A204.1 (cell line): ENCODE measurements at regions not wholly inside any gene's neighbourhood (a gene's known extent, or its start where the extent isn't known, plus 50 kb on each side); places are given as distances from the start of the nearest gene placed in this dataset.
"Not testable (repeated sequence)": the region's sequence is repeated elsewhere in the genome, so short reads cannot be mapped to it uniquely, and the experiment has no call there.

ENCODE experiments used
- FAIRE-seq: peaks from 2 replicates; lab custom pipeline; 2012; peaks lifted over from hg19 to GRCh38; lab: Jason Lieb, UNC

DNA sequence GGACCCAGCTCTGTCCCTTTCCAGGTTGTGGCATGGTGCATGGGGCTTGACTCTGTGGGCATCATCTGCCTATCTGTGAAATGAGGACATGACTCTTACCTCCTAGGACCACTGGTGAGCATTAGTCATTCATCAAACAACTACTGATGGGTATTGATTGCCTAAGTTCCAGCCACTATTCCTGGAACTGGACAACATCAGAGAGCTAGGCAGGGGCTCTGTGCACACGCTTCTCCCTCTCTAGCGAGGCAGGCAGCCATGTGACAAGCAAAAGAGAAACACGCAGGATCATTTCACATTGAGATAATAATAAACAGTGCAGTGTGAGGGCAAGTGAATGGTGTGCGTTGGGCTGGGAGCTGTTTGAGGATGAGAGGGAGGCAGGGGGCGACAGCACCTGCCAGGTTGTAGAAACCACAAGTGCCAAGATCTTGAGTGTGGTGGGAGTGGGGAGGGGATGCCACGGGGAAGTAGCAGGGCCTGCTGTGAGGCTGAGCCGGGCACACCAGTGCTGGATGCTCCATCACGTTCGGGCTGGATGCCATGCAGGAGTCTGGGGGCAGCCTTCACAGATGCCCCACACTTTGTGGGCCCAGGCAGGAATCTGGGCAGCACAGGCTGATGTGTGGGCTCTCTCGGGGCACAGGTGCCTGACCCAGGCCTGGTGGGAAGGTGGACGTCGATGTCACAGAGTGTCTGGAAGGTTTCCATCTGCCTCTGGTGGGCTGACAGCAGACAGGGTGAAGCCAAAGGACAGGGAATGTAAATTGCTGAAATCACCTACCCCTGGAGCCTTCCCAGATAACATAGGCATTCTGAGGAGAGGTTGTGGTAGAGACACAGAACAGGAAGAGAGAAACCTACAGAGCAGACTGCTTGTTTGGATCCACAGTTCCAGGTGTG lies 405.5 kb downstream of the RPS24 start:
- FAIRE-seq, result no peak

DNA sequence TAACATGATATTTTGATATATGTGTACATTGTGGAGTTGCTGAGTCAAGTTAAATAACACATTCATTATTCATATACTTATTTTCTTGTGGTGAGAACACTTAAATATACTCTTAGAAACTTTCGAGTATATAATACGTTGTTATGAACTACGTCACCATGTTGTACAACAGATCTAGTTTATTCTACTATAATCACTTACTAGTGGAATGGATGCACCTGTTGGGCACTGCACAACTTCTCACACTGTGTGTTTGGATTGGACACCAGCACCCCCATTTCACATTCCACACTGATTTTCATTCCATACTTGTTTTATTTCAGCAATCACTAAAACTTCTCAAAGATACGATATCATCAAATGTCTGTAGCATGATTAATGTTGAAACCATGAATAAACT lies 407.3 kb downstream of the RPS24 start:
- FAIRE-seq, result no peak

DNA sequence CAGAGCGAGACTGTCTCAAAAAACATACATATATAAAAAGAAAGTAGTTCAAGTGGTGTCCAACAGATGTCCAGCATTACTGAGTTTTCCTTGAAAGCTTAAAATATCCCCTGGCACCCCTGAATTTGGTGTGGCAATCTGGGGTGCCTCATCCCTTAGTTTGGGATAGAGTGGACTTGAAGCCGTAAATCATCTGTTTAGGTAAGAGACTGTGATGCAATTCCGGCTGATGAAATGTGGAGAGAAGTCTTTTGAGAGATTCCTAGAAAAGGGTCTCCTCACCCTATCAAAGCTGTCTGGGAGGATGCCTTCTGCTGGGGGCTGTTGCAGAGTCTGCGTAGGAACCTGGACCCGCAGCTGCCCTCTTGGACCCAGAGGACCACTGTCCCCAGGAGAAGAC lies 408.0 kb downstream of the RPS24 start:
- FAIRE-seq, result no peak

DNA sequence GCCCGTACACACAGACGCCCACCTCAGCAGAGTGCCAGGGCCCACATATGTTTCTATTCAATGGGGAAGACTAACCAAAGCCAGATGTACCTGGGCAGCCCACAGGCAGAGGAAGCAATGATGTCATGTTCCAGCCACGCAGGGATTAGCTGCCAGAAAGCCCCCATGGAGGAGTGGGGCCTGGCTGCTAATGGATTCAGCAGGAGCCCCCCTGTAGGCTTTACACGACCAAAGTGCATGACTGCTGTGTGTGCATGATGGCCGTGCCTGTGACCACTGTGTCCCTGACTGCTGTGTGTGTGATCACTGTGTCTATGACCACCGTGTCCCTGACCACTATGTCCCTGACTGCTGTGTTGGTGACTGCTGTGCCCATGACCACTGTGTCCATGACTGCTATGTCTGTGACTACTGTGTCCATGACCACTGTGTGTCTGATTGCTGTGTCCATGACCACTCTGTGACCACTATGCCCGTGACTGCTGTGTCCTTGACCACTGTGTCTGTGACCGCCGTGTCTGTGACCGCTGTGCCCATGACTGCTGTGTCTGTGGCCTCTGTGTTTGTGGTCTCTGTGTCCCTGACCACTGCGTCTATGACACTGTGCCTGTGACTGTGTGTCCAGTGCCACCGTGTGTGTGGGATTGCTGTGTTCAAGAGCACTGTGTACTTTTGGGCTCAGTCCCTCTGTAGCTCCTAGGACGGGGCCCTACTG lies 409.3 kb downstream of the RPS24 start:
- FAIRE-seq, result no peak

DNA sequence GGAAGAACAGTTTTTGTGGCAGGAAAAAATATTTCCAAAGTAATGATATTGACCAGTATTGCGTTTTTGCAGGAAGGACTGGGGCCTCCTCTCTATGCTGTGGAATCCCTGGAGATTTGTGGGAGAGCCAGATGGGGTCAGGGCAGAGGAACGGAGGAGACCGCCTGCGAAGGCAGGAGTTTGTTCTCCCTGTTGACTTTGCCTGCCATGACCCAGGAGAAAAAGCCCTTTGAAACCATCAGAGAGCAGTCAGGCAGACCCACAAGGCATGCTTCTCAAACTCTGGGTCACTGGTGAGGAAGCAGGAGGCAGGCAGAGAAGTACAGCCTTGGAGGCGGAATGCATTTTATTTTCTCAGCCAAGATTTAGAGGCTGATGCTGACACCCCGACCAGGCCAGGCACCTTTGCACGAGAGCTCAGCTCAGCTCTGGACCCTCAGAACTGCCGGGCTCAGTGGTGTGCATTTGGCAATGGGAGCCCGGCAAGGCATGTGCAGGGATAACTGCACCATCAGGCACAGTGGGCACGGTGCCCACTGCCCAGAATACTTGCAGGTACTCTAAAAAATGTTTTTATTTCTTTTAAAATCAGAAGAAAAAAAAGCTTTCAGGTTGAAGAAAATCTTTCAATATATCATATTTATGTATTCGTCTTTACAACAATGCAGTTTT lies 410.4 kb downstream of the RPS24 start:
- no peak for FAIRE-seq

DNA sequence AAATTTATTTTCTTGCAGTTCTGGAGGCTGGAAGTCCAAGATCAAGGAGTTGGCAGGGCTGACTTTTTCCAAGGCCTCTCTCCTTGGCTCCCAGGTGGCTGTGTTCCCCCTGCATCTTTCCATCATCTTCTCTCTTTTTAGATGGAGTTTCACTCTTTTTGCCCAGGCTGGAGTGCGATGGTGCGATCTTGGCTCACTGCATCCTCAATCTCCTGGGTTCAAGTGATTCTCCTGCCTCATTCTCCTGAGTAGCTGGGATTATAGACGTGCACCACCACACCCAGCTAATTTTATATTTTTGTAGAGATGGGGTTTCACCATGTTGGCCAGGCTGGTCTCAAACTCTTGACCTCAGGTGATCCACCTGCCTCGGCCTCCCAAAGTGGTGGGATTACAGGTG lies 411.1 kb downstream of the RPS24 start:
- not testable (repeated sequence) for FAIRE-seq

DNA sequence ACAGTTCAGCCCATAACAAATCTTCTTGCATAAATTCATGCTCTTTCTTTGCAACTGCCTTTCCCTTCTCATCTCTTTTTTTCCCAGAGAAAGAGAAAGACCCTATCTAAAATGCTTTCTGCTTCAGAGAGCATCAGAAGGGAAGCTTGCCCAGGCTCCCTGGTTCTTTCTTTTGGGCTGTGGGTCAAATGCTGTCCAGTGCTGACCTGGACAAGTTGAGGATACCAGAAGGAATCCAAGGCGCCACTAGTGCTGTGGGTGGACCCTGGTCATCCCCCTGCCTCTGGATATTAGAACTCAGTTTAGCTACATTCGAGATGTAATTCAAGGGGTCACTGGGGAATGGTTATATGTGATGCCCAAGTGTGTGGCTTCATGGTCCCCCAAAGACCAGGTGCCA lies 411.6 kb downstream of the RPS24 start:
- no peak for FAIRE-seq

DNA sequence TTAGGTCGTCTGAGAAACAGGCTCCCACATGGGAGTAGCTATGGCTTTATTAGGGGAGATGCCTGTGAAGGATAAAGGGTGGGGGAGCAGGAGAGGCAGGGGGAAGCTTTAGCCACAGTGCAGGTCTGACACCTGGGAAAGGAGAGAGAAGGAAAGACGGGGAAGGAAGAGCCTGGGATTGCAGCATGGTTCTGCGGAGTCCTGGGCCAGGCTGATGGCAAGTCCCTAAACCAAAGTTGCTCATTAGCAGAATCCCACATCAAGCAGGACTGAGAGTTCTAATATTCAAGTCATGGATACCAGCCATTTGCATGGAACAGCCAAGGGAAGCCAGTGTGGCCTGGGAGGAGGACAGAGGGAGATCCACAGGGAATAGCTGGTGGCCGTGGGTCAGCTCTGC lies 414.8 kb downstream of the RPS24 start:
- no peak for FAIRE-seq

DNA sequence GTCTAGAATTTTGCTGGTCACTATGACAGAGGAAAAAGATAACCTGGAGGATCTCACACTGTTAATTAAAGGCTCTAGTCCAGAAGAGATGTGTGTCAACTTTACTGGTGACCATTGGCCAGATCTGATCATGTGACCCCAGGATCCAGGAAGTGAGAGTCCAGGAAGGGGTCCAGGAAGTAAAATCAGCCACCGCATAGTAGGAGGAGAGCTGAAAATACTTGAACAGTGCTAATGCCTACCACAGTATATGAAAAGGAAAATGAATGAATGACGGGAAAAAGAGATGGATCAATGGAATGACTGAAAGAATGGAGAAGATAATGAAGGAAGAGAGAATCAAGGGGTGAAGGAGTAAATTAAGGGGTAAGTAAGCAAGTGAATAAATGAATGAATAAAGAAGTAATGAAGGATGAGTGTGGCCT lies 415.3 kb downstream of the RPS24 start:
- FAIRE-seq, result no peak

DNA sequence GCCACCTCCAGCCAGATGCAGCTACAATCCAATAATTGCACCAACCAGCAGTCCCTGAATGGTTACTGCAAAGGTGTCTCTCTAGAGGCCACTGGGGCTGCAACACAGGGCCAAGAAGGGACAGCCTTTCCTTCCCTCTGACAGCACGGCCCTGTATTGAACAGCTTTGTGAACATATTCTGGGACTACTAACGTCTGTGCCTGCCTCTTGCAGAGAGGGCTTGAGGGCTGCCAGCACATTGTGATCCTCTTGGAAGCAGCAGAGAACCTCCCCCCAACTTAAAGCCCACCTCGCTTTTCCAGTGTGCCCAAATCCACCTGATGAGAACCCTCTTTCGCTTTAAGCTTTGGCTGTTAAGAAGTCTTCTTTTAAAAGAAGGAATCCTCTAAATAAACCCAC lies 415.9 kb downstream of the RPS24 start:
- no peak for FAIRE-seq

DNA sequence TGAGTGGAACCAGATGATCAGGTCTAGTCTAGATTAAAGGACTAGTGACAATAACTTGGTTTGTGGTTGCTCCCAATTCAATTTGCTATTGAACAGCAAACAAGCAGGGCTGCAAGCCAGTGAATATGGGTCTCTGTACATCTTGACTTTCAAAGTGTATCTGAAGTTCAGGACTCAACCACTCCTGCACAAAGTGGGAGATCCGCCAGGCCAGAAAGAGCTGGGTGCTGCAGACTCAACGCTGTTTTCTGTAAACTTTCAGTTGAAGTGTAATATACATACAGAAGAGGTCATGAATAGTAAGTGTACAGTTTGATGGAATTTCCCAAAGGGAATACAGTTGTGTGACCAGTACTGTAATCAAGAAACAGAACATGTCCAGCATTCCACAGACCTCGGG lies 416.6 kb downstream of the RPS24 start:
- no peak for FAIRE-seq

DNA sequence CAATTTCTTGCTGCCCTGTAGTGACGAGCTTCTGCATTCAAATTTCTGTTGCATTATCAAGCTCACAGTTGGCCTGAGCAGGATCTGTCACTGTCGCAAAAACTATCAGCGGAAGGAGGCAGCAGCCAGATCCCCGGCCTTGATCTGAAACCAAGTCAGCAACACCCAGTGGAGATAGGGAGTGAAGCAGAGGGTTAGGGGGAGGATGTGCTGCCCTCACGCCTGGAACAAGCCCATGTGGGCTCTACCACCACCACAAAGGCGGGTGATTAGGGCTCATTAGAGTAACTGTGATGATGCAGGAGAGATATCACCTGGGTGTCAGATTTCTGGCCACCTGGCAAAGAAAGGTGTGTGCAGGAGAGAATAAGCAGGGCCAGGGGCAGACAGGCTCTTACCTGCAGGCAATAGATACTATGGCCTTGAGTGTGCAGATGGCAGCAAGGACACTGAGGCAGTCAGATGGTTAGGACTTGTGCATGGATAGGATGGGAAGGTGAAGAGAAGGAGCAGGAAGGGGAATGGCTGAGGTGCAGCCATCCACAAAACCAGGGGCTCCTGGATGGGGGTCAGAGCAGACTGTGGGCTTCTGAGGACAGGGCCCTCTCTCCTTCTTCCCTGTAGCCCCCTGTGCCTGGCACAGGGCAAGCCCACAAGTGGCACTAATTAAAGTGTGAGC lies 417.3 kb downstream of the RPS24 start:
- no peak for FAIRE-seq

DNA sequence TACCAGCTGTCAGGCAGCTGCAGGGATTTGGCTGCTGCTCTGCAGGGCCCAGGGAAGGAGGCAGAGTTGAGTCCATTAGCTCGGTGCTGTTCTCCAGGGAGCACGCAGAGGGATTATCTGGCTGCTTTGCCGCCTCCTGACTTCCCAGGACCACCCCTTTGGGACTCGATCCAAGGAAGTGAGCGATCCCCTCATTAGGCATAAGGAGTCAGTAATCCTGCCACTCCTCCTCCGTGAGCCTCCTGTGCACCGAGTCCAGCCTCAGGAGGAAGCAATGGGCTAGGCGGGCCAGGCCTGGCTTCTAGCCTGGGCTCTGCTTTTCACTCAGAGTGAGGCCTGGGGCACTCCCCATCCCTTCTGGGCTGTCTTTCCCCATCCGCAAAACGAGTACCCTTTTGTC lies 417.9 kb downstream of the RPS24 start:
- FAIRE-seq, result no peak

DNA sequence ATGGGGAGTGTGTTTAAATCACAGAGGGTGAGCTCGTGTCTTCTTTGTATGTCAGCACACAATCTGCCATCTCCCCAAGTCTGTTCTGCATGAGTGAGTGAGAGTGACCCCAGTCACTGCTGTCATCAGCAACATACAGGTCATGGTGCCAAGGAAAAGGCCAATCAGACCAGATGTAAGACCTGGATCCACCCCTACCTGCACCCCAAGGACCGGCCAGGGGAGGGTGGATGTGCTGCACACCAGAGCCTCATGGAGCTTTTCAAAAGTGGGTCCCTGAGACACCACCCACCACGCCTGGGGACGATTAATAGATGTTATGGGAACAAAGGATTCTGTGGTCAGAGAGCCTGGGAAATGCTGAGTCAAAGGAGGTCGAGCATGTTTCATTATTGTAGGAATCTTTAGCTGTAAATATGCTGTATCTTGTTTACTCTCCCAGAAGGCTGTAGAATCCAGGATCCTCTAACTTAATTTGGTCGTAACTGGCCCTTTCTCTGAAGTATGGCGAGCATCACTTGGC lies 420.5 kb downstream of the RPS24 start:
- FAIRE-seq, result no peak

DNA sequence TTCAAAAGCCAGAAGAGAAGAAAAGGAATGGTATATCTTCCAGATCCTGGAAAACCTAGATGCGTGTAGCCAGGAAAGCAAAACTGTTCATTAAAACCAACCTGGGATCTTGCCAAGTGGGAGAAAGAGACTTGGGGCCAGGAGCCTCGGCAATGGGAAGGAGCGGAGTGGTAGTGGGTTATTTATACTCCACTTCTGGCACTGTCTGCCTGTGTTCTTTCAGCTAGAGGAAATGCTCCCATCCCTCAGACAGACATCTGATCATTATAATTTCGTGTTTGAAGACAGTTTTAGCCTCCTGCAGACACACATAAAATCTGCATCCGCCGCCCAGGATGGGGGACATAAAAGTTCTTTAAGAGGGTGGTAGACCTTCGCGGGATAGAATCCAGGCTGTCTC lies 421.6 kb downstream of the RPS24 start:
- no peak for FAIRE-seq

DNA sequence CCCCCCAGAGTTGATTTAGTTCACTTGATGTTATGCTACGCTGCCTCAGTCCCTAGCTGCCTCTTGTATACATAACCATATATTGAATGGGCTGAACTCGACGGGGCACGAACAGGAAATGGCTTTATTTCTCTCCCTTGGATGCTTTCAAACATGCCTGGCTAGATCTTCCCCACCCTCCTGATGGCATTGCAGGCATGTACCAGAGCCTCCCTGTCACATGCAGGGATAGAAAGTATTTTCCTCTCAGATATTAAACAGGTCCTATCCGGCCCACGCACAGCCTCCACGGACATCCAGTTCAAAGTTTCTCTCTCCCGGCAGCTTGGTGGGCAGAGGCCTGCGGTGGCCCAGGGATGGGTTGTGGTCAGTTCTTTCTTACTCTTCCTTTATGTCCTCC lies 422.1 kb downstream of the RPS24 start:
- no peak for FAIRE-seq

DNA sequence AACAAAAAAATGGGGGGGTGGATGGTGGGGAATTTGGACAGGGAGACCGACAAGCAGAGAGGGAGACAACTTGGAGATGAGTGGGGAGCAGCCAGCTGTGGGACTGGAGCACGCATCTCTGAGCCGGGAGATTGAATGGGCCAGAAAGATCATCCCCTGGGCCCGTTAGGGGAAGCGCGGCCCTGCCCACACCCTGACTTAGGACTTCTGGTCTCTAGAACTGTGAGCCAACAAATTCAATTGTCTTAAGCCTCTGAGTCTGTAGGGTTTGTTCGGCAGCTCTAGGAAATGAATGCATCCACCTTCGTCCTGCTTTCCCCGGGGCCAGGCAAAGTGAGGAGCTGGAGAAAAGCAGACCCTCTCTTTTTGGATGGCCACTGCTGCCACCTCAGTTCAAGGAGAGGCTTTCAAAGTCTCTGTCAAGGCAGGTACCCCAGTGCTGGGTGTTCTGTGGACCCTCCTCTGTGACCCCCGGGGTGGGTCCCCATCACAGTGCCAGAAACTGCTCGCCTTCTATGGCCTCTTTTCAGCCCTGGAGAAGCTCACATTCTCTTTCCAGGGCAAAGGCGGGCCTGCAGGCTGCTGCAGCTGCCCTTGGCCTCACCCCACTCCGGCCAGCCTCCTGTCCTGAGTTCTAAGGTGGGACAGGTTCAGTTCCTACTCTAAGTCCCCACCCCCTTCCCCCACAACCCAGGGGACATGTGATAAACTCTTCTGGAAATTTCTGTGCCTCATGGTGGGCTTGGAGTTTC lies 423.2 kb downstream of the RPS24 start:
- no peak for FAIRE-seq

DNA sequence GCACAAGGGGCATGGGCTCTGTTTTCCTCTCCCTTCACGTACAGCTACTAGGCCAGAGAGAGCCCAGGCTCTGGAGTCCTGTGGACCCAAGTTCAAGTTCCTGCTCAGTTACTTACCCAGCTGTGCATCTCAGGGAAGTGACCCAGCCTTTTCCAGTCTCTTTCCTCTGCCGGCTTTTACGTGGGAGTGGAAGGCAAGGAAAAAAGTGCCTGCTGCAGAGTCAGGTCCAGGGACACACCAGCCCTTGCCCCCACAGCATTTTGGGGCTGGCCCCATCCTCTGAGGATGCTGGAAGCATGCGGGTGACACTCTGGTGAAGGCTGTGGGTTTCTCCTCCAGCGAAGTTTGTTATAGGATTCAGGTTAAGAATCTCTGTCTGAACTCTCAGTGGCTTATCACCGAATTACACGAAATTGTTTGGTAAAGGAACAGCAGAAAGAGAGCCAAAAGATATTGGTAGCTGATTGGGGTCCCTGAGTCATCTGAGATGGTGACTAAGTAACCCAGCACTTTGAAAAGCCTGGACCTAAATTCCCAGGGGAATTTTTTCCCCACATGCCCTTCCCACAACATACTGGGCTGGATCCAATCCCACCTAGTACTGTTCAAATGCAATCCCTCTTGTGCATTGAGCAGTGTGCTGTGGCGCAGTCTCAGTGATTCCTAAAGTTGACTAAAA lies 424.3 kb downstream of the RPS24 start:
- no peak for FAIRE-seq

DNA sequence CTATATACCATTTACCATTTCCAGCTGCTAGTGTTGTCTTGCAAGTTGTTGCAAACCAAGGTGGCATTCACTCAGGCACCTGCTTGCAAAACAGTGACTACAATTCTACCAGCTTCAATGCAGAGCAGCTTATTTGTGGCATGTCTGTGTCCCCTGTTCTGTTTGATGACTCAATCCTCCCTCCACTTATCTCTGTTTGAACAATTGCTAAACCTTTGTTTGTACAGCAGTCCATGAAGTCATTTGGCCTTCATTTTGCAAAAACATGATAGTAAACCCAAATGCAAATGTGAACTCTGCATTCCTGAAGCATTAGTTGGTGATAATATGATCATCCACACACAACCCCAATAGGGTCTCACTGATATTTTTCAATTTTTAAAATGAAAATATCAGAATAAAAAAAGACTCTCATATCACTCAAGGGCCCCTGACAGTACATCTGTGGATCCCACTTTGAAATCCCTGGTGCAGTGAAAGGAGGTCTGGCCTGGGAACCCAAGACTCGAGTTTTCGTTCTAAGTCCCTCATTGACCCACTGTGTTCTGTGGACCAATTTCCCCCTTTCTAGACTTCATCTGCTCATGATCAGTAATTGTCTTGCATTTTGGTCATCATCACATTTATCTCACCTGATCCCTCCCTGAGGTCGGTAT lies 425.4 kb downstream of the RPS24 start:
- no peak for FAIRE-seq

DNA sequence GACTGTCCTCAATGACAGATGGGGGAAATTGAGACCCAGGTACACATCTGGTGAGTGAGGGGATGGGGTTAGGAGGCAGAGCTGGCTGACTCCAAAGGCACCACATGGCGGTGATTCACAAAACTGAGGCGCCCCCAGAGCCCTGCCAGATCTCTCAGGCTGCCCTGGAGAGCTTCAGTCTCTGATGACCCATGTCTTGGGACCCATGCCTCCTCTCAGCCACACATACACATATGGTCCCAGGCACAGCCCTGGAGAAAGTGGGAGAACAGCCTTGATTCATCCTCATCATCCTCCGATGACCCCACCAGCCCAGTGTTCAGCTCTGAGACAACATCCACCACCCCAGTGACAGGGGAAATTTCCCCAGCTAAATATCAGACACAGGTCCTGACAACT lies 426.0 kb downstream of the RPS24 start:
- no peak for FAIRE-seq

DNA sequence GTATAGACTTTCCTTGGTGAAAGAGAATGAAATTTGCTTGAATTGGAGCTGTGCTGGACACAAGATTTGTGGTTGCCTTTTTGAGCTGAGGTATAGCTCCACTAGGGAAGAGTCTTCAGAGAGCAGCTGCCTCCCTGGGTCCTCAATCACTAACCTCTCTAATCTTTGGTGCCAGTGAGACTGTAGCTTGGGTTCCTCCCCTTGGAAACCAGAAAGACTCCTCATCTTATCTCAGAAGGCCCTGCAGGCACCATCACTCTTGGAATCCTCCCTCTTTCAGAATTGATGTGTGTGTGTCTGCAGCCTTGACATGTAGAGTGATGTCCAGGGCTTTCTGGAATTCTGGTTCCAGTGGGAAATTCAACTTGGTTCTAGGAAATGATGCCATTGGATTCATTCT lies 426.5 kb downstream of the RPS24 start:
- FAIRE-seq, result no peak
